KBM-7 (cell line): ENCODE measurements at regions not wholly inside any gene's neighbourhood (a gene's known extent, or its start where the extent isn't known, plus 50 kb on each side); places are given as distances from the start of the nearest gene placed in this dataset.
"Not testable (repeated sequence)": the region's sequence is repeated elsewhere in the genome, so short reads cannot be mapped to it uniquely, and the experiment has no call there.

ENCODE experiments used
- DNase-seq: peaks from one replicate; pipeline ENCODE4 v3.0.0-alpha.2; 2015
- in situ Hi-C: fragments of 300-500 bp; cut with MboI; formaldehyde crosslinking; loops from 2 replicates; pipeline ENCODE4 v1.14.3; 2020; ENCODE audit warnings: low sequenced_read_pairs, low pct_unique_long_range_greater_than_20kb, mixed read lengths

GRCh38 chr9:715743-716400, 125.6 kb upstream of the DMRT1 start:
- DNase-seq, result peak; percentile 26
- in situ Hi-C loops, result no loop called here

GRCh38 chr9:717722-718121, 123.8 kb upstream of the DMRT1 start:
- in situ Hi-C loops, result no loop called here
- DNase-seq, result no peak

- in situ Hi-C loops, result loop anchor here (10.0 kb wide), 1 partner anchor 46 kb away; no protein-coding TSS in a partner anchor
- DNase-seq, result no peak
Observed at GRCh38 chr9:720239-720881, 121.1 kb upstream of the DMRT1 start.

- in situ Hi-C loops, result loop anchor here (10.0 kb wide), 1 partner anchor 48 kb away; no protein-coding TSS in a partner anchor
Observed at GRCh38 chr9:722388-722980, 119.0 kb upstream of the DMRT1 start.

GRCh38 chr9:724461-724860, 117.0 kb upstream of the DMRT1 start:
- in situ Hi-C loops, result loop anchor here (10.0 kb wide), 1 partner anchor 50 kb away; no protein-coding TSS in a partner anchor

More at GRCh38 chr9:722388-722980, 119.0 kb upstream of the DMRT1 start:
- no peak for DNase-seq

GRCh38 chr9:726005-726404, 115.5 kb upstream of the DMRT1 start:
- DNase-seq, result no peak

More at GRCh38 chr9:724461-724860, 117.0 kb upstream of the DMRT1 start:
- not testable (repeated sequence) for DNase-seq

GRCh38 chr9:727767-728166, 113.7 kb upstream of the DMRT1 start:
- in situ Hi-C loops, result loop anchor here (10.0 kb wide), 1 partner anchor 53 kb away; no protein-coding TSS in a partner anchor
- no peak for DNase-seq

More at GRCh38 chr9:726005-726404, 115.5 kb upstream of the DMRT1 start:
- in situ Hi-C loops, result loop anchor here (10.0 kb wide), 1 partner anchor 51 kb away; no protein-coding TSS in a partner anchor

- in situ Hi-C loops, result loop anchor here (10.0 kb wide), 1 partner anchor 54 kb away; no protein-coding TSS in a partner anchor
- no peak for DNase-seq
Observed at GRCh38 chr9:728535-728934, 113.0 kb upstream of the DMRT1 start.

GRCh38 chr9:731474-731873, 110.0 kb upstream of the DMRT1 start:
- in situ Hi-C loops, result no loop called here
- DNase-seq, result no peak

- DNase-seq, result no peak
Observed at GRCh38 chr9:734831-735511, 106.5 kb upstream of the DMRT1 start.

GRCh38 chr9:737400-738120, 103.9 kb upstream of the DMRT1 start:
- DNase-seq, result no peak
- in situ Hi-C loops, result no loop called here

More at GRCh38 chr9:734831-735511, 106.5 kb upstream of the DMRT1 start:
- in situ Hi-C loops, result no loop called here

- DNase-seq, result no peak
- in situ Hi-C loops, result no loop called here
Observed at GRCh38 chr9:738209-738915, 103.1 kb upstream of the DMRT1 start.

- no peak for DNase-seq
- in situ Hi-C loops, result no loop called here
Observed at GRCh38 chr9:739362-739761, 102.1 kb upstream of the DMRT1 start.

- in situ Hi-C loops, result no loop called here
- no peak for DNase-seq
Observed at GRCh38 chr9:740221-740620, 101.3 kb upstream of the DMRT1 start.

- in situ Hi-C loops, result no loop called here
- no peak for DNase-seq
Observed at GRCh38 chr9:742104-742503, 99.4 kb upstream of the DMRT1 start.

GRCh38 chr9:742914-743589, 98.4 kb upstream of the DMRT1 start:
- DNase-seq, result no peak
- in situ Hi-C loops, result no loop called here

GRCh38 chr9:744046-744712, 97.3 kb upstream of the DMRT1 start:
- no peak for DNase-seq
- in situ Hi-C loops, result no loop called here
